Central memory CD8-positive, alpha-beta T cell (primary cell): ENCODE measurements at regions not wholly inside any gene's neighbourhood (a gene's known extent, or its start where the extent isn't known, plus 50 kb on each side); places are given as distances from the start of the nearest gene placed in this dataset.

Experiments
- ATAC-seq: fragments of 150-1000 bp; cut with Tn5 transposase; replicated peaks from 2 replicates; pipeline ENCODE4 v1.10.0; 2022; ENCODE audit warnings: mild to moderate bottlenecking, moderate FRiP score, moderate number of reproducible peaks; ENCODE audit not compliant: poor library complexity, severe bottlenecking; ENCODE audit errors: extremely low read depth
- DNase-seq, 2 donors: peaks; one replicate each; pipeline ENCODE4 v3.0.0; 2021; ENCODE audit warnings: low spot score in 2 of 2
- H3K27ac Mint-ChIP-seq: one replicate; pipeline ENCODE4 v1.8.0; 2022; ENCODE audit warnings: low read depth, mild to moderate bottlenecking, moderate library complexity, mixed read lengths
- H3K27me3 Mint-ChIP-seq: one replicate; pipeline ENCODE4 v1.8.0; 2022; ENCODE audit warnings: mixed read lengths
- H3K36me3 Mint-ChIP-seq: one replicate; pipeline ENCODE4 v1.8.0; 2022; ENCODE audit warnings: mild to moderate bottlenecking, moderate library complexity, mixed read lengths; ENCODE audit not compliant: insufficient read depth
- H3K4me1 Mint-ChIP-seq: one replicate; pipeline ENCODE4 v1.8.0; 2022; ENCODE audit warnings: mixed read lengths
- H3K4me3 Mint-ChIP-seq: one replicate; pipeline ENCODE4 v1.8.0; 2022; ENCODE audit warnings: mild to moderate bottlenecking, moderate library complexity, mixed read lengths
- H3K9me3 Mint-ChIP-seq: one replicate; pipeline ENCODE4 v1.8.0; 2022; ENCODE audit warnings: mixed read lengths

- H3K36me3 Mint-ChIP-seq = no peaks in the 10 kb centered on the region
- no peak overlapping the region for H3K4me3 Mint-ChIP-seq
- no peaks in the 10 kb centered on the region for H3K27me3 Mint-ChIP-seq
- no peak overlapping the region for H3K27ac Mint-ChIP-seq
- no peak for ATAC-seq
- no peaks in the 10 kb centered on the region for H3K4me1 Mint-ChIP-seq
- DNase-seq = no peak
- peaks cover 20% of the 10 kb centered on the region for H3K9me3 Mint-ChIP-seq
Observed at GRCh38 chr5:4345850-4346249, 750.2 kb downstream of the IRX1 start.

DNA sequence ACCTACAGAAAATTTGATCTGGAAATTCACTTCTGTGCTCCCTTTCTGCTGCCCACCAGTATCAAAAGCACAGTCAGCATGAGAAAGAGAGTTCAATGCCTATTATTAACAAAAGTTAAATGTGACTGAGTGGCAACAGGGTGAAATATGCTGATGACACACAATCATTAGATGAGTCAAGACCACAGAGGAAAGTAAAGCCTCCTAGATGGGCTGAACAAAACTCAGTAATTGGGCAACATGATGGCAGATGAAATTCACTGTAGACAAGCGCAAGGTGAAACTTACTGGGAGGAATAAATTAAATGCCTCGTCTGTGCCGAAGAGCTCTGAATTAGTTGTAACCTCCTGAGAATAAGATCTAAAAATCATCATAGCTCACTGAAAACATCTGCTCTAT is 752.8 kb downstream of the IRX1 start:
- H3K27me3 Mint-ChIP-seq = no peaks in the 10 kb centered on the region
- ATAC-seq = no peak
- no peaks in the 10 kb centered on the region for H3K36me3 Mint-ChIP-seq
- no peak overlapping the region for H3K27ac Mint-ChIP-seq
- no peak overlapping the region for H3K4me3 Mint-ChIP-seq
- peaks cover 20% of the 10 kb centered on the region for H3K9me3 Mint-ChIP-seq
- DNase-seq = no peak
- H3K4me1 Mint-ChIP-seq = no peaks in the 10 kb centered on the region

GRCh38 chr5:4348919-4349318 is 753.3 kb downstream of the IRX1 start:
- no peak overlapping the region for H3K4me3 Mint-ChIP-seq
- H3K27ac Mint-ChIP-seq = no peak overlapping the region
- ATAC-seq (no peak), DNase-seq (no peak)
- no peaks in the 10 kb centered on the region for H3K36me3 Mint-ChIP-seq
- H3K4me1 Mint-ChIP-seq = no peaks in the 10 kb centered on the region
- peaks cover 24% of the 10 kb centered on the region for H3K9me3 Mint-ChIP-seq
- no peaks in the 10 kb centered on the region for H3K27me3 Mint-ChIP-seq

GRCh38 chr5:4356201-4356600 is 760.6 kb downstream of the IRX1 start:
- no peak overlapping the region for H3K27ac Mint-ChIP-seq
- peaks cover 39% of the 10 kb centered on the region for H3K9me3 Mint-ChIP-seq
- ATAC-seq (no peak), DNase-seq (no peak)
- H3K4me3 Mint-ChIP-seq = no peak overlapping the region
- no peaks in the 10 kb centered on the region for H3K27me3 Mint-ChIP-seq
- no peaks in the 10 kb centered on the region for H3K4me1 Mint-ChIP-seq
- no peaks in the 10 kb centered on the region for H3K36me3 Mint-ChIP-seq

DNA sequence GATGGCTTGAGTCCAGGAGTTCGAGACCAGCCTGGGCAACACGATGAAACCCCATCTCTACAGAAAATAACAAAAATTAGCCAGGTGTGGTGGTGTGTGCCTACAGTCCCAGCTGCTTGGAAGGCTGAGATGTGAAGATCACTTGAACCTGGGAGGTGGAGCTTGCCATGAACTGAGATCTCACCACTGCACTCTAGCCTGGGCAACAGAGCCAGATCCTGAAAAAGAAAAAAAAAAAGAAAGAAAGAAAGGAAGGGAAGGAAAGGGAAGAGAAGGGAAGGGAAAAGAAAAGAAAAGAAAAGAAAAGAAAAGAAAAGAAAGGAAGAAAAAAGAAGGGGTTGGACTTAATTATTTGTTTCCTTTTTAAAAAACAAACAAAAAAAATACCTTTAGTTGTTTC is 764.2 kb downstream of the IRX1 start:
- no peak for DNase-seq
- no peak for ATAC-seq
- Mint-ChIP-seq H3K27ac (no peak overlapping the region), H3K4me3 (no peak overlapping the region), H3K4me1 (no peaks in the 10 kb centered on the region), H3K9me3 (peaks cover 35% of the 10 kb centered on the region), H3K27me3 (no peaks in the 10 kb centered on the region), H3K36me3 (no peaks in the 10 kb centered on the region)

DNA sequence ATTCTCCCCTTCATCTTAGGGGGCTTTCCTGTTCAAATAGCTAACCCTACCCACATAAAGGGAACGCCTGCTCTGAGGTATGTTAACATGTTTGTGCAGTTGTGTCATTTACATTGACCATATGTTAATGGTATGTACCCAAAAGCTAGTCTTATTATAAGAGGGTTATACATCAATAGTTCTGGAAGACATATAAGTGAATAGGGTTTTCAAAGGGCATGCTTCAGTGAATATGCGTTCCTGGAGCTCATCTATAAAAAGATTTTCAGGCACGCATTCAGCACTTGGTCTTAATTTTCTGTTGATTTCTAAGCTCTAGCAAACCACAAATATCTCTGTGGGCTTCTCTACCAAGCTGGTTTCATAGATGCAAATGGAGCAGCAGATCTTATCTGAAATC is 766.1 kb downstream of the IRX1 start:
- no peak overlapping the region for H3K27ac Mint-ChIP-seq
- H3K9me3 Mint-ChIP-seq = peaks cover 40% of the 10 kb centered on the region
- no peak for ATAC-seq
- H3K36me3 Mint-ChIP-seq = no peaks in the 10 kb centered on the region
- H3K27me3 Mint-ChIP-seq = no peaks in the 10 kb centered on the region
- no peak for DNase-seq
- H3K4me1 Mint-ChIP-seq = no peaks in the 10 kb centered on the region
- H3K4me3 Mint-ChIP-seq = no peak overlapping the region

- H3K27ac Mint-ChIP-seq = no peak overlapping the region
- no peak for DNase-seq
- ATAC-seq = no peak
- peaks cover 45% of the 10 kb centered on the region for H3K9me3 Mint-ChIP-seq
- H3K27me3 Mint-ChIP-seq = no peaks in the 10 kb centered on the region
- H3K4me1 Mint-ChIP-seq = no peaks in the 10 kb centered on the region
- no peak overlapping the region for H3K4me3 Mint-ChIP-seq
- H3K36me3 Mint-ChIP-seq = no peaks in the 10 kb centered on the region
Observed at GRCh38 chr5:4362411-4362810, 766.8 kb downstream of the IRX1 start.

DNA sequence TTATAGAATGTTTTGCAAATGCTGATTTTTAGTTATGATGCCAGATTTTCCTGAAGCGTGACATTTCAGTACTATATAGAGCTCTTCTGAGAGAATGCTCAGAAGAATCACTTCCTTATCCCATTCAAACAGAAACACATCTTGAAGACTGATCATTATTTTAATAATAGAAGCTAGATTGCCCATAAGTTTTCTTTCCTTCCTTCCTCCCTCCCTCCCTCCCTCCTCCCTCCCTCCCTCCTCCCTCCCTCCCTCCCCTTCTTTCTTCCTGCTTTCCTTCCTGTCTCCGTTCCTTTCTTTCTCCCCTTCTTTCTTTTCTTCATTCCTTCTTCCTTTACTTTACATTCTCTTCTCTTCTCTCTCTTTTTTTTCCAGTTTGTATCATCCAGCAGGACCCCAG is 767.4 kb downstream of the IRX1 start:
- ATAC-seq = no peak
- H3K4me1 Mint-ChIP-seq = no peaks in the 10 kb centered on the region
- H3K4me3 Mint-ChIP-seq = no peak overlapping the region
- H3K36me3 Mint-ChIP-seq = no peaks in the 10 kb centered on the region
- DNase-seq = no peak
- no peak overlapping the region for H3K27ac Mint-ChIP-seq
- H3K27me3 Mint-ChIP-seq = no peaks in the 10 kb centered on the region
- H3K9me3 Mint-ChIP-seq = peaks cover 45% of the 10 kb centered on the region

DNA sequence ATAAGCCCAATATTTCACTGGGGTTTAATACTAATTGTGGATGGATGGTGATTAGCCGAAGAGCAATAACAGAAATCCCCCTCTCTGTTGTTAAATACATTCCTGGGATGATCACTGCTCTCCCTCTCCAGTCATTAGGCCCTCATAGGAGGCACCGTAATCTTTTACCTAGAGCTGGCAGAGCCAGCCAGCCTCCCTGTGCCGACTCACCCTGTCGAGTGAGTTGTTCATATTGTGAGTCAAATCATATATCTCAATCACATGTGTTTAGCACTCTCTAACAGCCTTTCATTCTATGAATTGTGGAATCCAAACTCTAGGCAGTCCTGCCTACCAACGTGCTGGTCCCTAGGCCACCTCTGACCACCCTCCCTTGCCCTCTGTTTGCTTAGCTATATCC is 771.0 kb downstream of the IRX1 start:
- no peak overlapping the region for H3K27ac Mint-ChIP-seq
- no peak for ATAC-seq
- peaks cover 23% of the 10 kb centered on the region for H3K9me3 Mint-ChIP-seq
- no peaks in the 10 kb centered on the region for H3K36me3 Mint-ChIP-seq
- no peak overlapping the region for H3K4me3 Mint-ChIP-seq
- DNase-seq = no peak
- no peaks in the 10 kb centered on the region for H3K4me1 Mint-ChIP-seq
- no peaks in the 10 kb centered on the region for H3K27me3 Mint-ChIP-seq

DNA sequence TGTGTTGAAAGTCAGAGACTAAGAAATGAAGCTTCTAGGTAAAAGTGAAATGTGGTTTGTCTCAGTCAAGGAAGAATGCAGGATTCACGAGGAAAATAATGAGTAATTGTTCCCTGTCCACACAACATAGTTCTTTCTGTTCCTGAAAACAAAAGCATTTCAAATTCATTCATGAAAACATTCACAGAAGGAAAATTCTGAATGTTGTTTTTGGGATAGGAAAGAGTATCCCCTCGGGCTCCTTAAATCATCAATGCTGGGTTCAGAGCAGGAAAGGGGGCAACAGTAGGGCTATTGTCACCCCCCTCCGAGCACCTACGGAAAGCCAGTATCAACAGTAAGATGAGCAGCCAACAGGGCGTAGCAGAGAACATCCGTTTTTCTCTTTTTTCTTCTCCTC is 769.9 kb upstream of the ADAMTS16 start:
- Mint-ChIP-seq H3K36me3 (no peaks in the 10 kb centered on the region), H3K4me3 (no peak overlapping the region), H3K9me3 (peaks cover 23% of the 10 kb centered on the region), H3K4me1 (no peaks in the 10 kb centered on the region), H3K27ac (no peak overlapping the region), H3K27me3 (no peaks in the 10 kb centered on the region)
- DNase-seq = no peak
- ATAC-seq = no peak

- ATAC-seq (no peak), DNase-seq (no peak)
- H3K9me3 Mint-ChIP-seq = peaks cover 9% of the 10 kb centered on the region
- H3K27me3 Mint-ChIP-seq = no peaks in the 10 kb centered on the region
- H3K36me3 Mint-ChIP-seq = no peaks in the 10 kb centered on the region
- H3K27ac Mint-ChIP-seq = no peak overlapping the region
- no peaks in the 10 kb centered on the region for H3K4me1 Mint-ChIP-seq
- H3K4me3 Mint-ChIP-seq = no peak overlapping the region
Observed at GRCh38 chr5:4372481-4372880, 767.6 kb upstream of the ADAMTS16 start.

DNA sequence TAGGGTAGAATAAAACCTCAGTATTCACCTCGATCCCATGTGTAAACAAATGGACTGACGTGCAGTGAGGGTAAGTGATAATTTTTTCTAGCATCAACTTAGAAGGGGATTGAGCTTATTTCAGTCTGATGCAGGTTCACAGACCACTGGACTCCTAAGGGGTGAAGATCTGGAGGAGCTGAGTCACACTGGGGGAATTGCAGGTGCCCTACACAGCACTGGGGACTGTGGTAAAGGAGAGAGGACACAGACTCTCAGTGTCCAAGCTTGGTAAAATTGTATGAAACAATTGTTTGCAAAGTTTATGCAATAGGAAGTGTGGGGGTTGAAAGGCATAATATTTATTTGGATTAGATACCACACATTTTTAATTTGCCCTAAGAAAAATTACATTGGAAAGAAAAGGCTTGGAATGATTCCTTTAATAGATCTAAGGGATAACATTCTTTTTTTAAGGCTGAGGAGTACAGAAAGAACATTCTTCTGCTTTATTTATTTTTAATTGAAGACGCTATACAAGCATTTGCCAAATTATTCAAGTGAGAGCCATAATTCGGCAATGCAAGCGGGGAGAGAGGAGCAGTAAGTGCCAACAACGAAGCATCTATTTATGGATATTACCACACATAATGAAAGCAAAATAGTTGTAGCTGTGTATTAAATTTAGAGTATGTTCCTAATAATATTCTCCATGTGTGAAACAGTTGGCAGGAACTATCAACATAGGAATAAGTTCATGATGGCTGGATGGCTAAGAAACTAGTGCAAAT is 766.9 kb upstream of the ADAMTS16 start:
- ATAC-seq (no peak), DNase-seq (no peak)
- no peak overlapping the region for H3K27ac Mint-ChIP-seq
- no peaks in the 10 kb centered on the region for H3K4me1 Mint-ChIP-seq
- H3K27me3 Mint-ChIP-seq = no peaks in the 10 kb centered on the region
- H3K36me3 Mint-ChIP-seq = no peaks in the 10 kb centered on the region
- H3K4me3 Mint-ChIP-seq = no peak overlapping the region
- peaks cover 15% of the 10 kb centered on the region for H3K9me3 Mint-ChIP-seq

DNA sequence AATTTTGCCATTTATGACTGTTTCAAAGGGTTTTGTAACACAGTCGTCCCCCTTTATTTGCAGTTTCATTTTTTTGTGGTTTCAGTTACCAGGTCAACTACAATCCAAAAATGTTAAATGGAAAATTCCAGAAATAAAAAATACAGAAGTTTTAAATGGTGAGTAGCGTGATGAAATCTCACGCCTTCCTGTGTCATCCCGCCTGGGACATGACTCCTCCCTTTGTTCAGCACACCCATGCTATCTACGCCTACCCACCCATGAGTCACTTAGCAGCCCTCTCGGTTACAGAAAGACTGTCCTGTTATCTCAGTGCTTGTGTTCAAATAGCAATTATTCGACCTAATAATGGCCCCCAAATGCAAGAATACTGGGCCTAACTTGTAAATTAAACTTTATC is 765.3 kb upstream of the ADAMTS16 start:
- no peak for DNase-seq

More for the DNA sequence above, 765.3 kb upstream of the ADAMTS16 start:
- no peak overlapping the region for H3K4me3 Mint-ChIP-seq
- H3K27me3 Mint-ChIP-seq = no peaks in the 10 kb centered on the region
- no peak overlapping the region for H3K27ac Mint-ChIP-seq
- H3K36me3 Mint-ChIP-seq = no peaks in the 10 kb centered on the region
- H3K9me3 Mint-ChIP-seq = peaks cover 21% of the 10 kb centered on the region
- ATAC-seq = no peak
- H3K4me1 Mint-ChIP-seq = no peaks in the 10 kb centered on the region
